Left lung (tissue), 4 donors: ENCODE measurements at regions not wholly inside any gene's neighbourhood (a gene's known extent, or its start where the extent isn't known, plus 50 kb on each side); places are given as distances from the start of the nearest gene placed in this dataset.

Experiments
- ATAC-seq: fragments of 200-7000 bp; cut with Tn5 transposase; one replicate; pipeline ENCODE4 v1.9.1; 2020; ENCODE audit warnings: moderate library complexity
- DNase-seq, 4 donors: peaks; one replicate each; pipeline ENCODE4 v3.0.0-alpha.2; 2013 to 2020
- H3K27ac ChIP-seq, 2 donors: fragments of 200-600 bp; sonication (generic) in 1 of 2; one replicate each; pipeline versions ENCODE4 v1.5.0 to v1.8.0; 2020 to 2021
- H3K27me3 ChIP-seq, 2 donors: fragments of 200-600 bp; sonication (generic) in 1 of 2; one replicate each; pipeline versions ENCODE4 v1.5.0 to v1.8.0; 2020 to 2021
- H3K36me3 ChIP-seq, 2 donors: fragments of 200-600 bp; sonication (generic) in 1 of 2; one replicate each; pipeline versions ENCODE4 v1.5.0 to v1.8.0; 2020 to 2021
- H3K4me1 ChIP-seq, 2 donors: fragments of 200-600 bp; one replicate each; pipeline ENCODE4 v1.8.0; 2021
- H3K4me3 ChIP-seq, 2 donors: fragments of 200-600 bp; sonication (generic) in 1 of 2; one replicate each; pipeline versions ENCODE4 v1.5.0 to v1.8.0; 2020 to 2021; ENCODE audit warnings: mild to moderate bottlenecking in 1 of 2
- H3K9me3 ChIP-seq, 2 donors: fragments of 200-600 bp; sonication (generic) in 1 of 2; one replicate each; pipeline versions ENCODE4 v1.5.0 to v1.8.0; 2020 to 2021
- CTCF ChIP-seq, 2 donors: fragments of 200-600 bp; sonication (generic) in 1 of 2; IDR thresholded peaks; one replicate each; pipeline versions ENCODE4 v1.5.0 to v1.8.0; 2021; ENCODE audit warnings: antibody characterized with exemption in 2 of 2
- intact Hi-C, 2 donors: fragments of 100-400 bp; cut with DNase I; formaldehyde crosslinking; loops; one replicate each; pipeline versions ENCODE4 v1.11.2 to v1.14.2; 2022
- donor health status: DM: no; HTN: yes; CAD: no.
- donor health status: DM: no; HTN: no; CAD: no.

DNA sequence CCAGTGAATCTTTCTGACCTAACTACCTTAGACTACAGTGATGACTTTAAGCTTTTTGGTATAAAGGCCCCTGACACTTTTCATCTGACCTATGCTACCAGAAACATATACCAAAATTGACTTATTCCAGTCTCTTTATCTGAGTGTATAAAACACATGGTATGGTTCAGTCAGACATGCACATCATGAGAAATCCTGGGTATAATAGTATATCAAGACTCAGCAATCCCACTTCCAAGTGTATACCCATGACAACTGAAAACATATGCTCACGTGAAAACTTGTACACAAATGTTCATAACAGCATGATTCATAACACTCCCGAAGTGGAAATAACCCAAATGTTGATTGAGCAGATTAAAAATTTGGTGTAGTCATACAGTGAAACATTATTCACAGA, 70.0 kb upstream of the RPRM start:
- H3K9me3 ChIP-seq: no peaks in the 10 kb centered on the region
- no peak overlapping the region for H3K27ac ChIP-seq
- no peak for ATAC-seq
- no peak for DNase-seq
- intact Hi-C loops: no loop called here
- TF ChIP-seq CTCF (IDR thresholded peaks at IDR 0.05): no peak
- H3K4me1 ChIP-seq: no peaks in the 10 kb centered on the region
- no peaks in the 10 kb centered on the region for H3K27me3 ChIP-seq
- no peaks in the 10 kb centered on the region for H3K36me3 ChIP-seq
- H3K4me3 ChIP-seq: no peak overlapping the region

DNA sequence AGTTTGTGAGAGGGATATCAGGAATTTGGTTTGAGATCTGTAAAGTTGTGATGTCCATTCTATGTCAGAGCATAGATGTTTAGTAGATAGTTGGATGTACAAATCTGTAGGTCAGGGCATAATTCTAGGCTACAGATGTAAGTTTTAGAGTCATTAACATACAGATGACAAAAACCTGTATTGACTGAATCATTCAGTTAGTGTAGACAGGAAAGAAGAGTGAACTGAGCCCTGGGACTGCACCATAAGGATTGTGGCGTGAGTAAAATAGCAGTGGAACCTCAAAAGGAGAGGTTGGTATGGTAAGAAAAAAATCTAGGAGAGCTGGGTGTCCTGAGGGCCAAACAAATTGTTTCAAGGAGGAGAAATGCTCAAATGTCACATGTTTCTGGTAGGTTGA, 73.1 kb upstream of the RPRM start:
- H3K4me3 ChIP-seq: no peak overlapping the region
- H3K4me1 ChIP-seq: no peaks in the 10 kb centered on the region
- intact Hi-C loops: no loop called here
- no peaks in the 10 kb centered on the region for H3K9me3 ChIP-seq
- DNase-seq (no peak), ATAC-seq (no peak)
- H3K27me3 ChIP-seq: no peaks in the 10 kb centered on the region
- H3K27ac ChIP-seq: no peak overlapping the region
- TF ChIP-seq CTCF (IDR thresholded peaks at IDR 0.05): no peak
- H3K36me3 ChIP-seq: no peaks in the 10 kb centered on the region

DNA sequence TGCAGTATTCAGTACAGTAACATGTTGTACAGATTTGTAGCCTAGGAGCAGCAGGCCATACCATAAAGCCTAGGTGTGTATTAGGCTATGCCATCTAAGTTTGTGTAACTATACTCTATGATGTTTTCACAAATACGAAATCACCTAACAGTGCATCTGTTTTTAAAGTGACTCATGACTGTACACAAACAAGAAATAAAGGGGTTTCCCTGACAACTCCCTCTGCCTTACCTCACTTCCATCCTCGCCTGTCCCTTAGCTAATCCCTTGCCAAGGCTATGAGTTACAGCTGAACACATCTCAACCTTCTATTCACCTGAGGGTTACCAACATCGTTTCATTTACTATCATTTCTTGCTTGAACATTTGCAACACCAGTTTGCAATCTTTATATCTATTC, 78.6 kb upstream of the RPRM start:
- Histone ChIP-seq H3K36me3 (no peaks in the 10 kb centered on the region), H3K27me3 (no peaks in the 10 kb centered on the region), H3K27ac (no peak overlapping the region), H3K9me3 (no peaks in the 10 kb centered on the region), H3K4me3 (no peak overlapping the region), H3K4me1 (no peaks in the 10 kb centered on the region)
- intact Hi-C loops: no loop called here
- TF ChIP-seq CTCF (IDR thresholded peaks at IDR 0.05): no peak
- DNase-seq: no peak
- ATAC-seq: no peak

DNA sequence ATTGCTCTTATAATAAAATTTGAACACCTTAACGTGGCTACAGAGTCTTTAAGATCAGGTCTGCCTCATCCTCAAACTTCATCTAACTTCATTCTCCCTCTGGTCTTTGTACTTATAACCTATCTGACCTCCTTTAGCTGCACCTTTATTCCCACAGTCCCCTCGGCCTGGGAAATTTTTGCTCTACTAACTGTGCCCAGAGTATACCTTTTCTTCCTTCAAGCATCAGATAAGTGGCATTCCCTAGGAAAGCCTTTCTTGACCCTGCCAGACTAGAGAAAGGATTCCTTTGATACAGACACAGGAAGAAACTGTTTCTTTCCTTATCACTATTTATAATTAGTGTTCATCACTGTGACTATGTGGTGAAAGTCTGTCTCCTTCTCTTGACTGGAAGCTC, 79.2 kb upstream of the RPRM start:
- no peaks in the 10 kb centered on the region for H3K9me3 ChIP-seq
- H3K27me3 ChIP-seq: no peaks in the 10 kb centered on the region
- DNase-seq (no peak), ATAC-seq (no peak)
- no peaks in the 10 kb centered on the region for H3K36me3 ChIP-seq
- no peak overlapping the region for H3K4me3 ChIP-seq
- H3K4me1 ChIP-seq: no peaks in the 10 kb centered on the region
- intact Hi-C loops: no loop called here
- TF ChIP-seq CTCF (IDR thresholded peaks at IDR 0.05): no peak
- H3K27ac ChIP-seq: no peak overlapping the region

GRCh38 chr2:153558247-153558646, 79.7 kb upstream of the RPRM start:
- Histone ChIP-seq H3K27ac (no peak overlapping the region), H3K27me3 (no peaks in the 10 kb centered on the region), H3K4me3 (no peak overlapping the region), H3K9me3 (no peaks in the 10 kb centered on the region), H3K4me1 (no peaks in the 10 kb centered on the region), H3K36me3 (no peaks in the 10 kb centered on the region)
- no peak for ATAC-seq
- no peak for TF ChIP-seq CTCF (IDR thresholded peaks at IDR 0.05)
- intact Hi-C loops: no loop called here
- no peak for DNase-seq
